RPMI8226 (cell line): ENCODE measurements at regions not wholly inside any gene's neighbourhood (a gene's known extent, or its start where the extent isn't known, plus 50 kb on each side); places are given as distances from the start of the nearest gene placed in this dataset.

ENCODE experiments used
- DNase-seq: peaks from one replicate; pipeline ENCODE4 v3.0.0-alpha.2; 2015

GRCh38 chr14:43247877-43248276 is 1259.2 kb downstream of the FSCB start:
- DNase-seq, result no peak

DNA sequence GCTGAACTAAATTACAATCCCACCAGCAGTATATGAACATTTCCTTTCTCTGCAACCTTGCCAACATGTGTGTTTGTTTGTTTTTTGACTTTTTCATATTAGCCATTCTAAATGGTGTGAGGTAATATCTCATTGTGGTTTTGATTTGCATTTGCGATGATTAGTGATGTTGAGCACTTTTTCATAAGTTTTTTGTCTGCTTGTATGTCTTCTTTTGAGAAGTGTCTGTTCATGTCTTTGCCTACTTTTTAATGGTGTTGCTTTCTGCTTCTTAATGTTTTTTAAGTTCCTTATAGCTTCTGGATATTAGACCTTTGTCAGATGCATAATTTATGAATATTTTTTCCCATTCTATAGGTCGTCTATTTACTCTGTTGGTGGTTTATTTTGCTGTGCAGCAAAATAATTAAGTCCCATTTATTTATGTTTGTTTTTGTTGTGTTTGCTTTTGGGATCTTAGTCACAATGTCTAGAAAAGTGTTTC is 1262.9 kb downstream of the FSCB start:
- no peak for DNase-seq

- no peak for DNase-seq
Measured at GRCh38 chr14:43243168-43243567, 1263.9 kb downstream of the FSCB start.

GRCh38 chr14:43232261-43232660 is 1274.8 kb downstream of the FSCB start:
- no peak for DNase-seq

DNA sequence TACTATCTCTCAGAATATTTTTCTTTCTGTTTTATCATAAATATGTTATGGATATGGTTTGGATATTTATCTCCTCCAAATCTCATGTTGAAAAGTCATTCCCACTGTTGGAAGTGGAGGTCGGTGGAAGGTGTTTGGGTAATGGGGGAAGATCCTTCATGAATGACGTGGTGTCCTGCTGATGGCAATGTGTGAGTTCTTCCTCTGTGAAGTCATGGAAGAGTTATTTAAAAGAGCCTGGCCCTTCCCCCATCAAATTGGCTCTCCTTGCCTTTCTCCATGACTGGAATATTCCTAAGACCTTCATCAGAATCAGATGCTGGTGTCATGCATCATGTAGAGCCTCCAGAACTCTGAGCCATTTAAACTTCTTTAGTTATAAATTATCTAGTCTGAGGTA is 1291.6 kb downstream of the FSCB start:
- no peak for DNase-seq

DNA sequence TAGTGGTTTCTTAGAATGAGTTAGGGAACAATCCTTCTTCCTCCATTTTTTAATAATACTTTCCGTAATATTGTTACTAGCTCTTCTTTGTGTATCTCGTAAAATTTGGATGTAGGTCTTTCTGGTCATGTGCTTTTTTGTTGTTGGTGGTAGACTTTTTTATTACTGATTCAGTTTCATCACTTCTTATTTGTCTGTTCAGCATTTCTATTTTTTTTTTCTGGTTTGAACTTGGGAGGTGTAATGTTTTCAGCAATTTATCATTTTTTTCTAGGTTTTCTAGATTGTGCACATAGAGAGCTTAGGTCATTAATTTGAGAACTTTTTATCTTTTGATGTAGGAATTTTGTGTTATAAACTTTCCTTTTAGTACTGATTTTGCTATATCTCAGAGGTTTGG is 1299.9 kb downstream of the FSCB start:
- no peak for DNase-seq

DNA sequence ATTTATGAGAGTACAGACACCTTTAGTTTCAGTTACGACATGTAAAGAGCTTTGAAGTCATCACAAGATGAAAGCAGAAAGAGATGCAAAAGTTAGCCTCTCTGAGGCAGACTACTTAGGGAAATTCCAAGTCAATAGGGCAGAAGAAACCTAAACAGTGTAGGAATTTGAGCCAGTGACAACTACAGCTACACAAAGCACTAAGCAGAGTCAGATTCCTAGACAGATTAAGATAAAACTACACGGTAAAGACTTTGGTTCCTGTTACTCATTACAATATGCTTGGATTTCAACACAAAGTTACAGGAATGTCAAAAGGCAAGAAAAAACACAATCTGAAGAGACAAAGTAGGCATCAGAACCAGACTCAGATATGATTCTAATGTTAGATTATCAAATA is 1302.3 kb downstream of the FSCB start:
- no peak for DNase-seq

- no peak for DNase-seq
Measured at GRCh38 chr14:43200519-43200918, 1306.6 kb downstream of the FSCB start.

- DNase-seq, result no peak
Measured at GRCh38 chr14:43198465-43198864, 1308.6 kb downstream of the FSCB start.

- no peak for DNase-seq
Measured at GRCh38 chr14:43184540-43184939, 1322.5 kb downstream of the FSCB start.

DNA sequence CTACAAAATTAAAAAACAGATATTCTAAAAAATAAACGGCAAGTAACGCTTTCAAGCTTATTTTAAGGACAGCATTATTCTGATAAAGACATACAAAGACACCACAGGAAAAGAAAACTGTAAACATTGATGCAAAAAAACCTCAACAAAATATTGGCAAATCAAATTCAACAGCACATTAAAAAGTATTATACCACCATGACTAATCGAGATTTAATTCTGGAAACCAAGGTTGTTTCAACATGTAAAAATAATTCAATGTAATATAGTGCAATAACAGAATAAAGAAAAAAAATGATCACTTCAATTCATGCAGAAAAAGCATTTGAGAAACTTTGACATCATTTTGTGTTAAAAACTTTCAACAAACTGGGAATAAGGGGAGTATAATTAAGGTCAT is 1323.2 kb downstream of the FSCB start:
- DNase-seq, result no peak

DNA sequence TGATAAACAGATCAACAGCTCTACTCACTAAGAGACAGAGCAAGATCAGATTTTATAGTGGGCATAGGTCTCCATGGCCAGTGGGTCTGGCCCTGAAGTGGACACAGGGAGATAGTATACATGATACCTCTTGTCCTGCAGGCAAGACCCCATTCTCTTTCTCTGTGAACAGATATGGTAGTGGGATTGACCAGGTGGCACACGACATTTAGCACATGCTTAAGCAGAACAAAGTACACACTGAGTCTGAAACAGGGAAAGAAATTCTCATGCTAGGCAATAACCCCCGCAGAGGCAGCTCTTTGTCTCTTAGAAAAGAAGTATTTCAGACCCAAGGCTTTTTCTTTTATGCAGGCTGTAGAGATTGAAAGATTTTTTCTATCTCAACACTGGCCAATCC is 1331.2 kb downstream of the FSCB start:
- no peak for DNase-seq

- DNase-seq, result no peak
Measured at GRCh38 chr14:43172899-43173548, 1334.1 kb downstream of the FSCB start.

DNA sequence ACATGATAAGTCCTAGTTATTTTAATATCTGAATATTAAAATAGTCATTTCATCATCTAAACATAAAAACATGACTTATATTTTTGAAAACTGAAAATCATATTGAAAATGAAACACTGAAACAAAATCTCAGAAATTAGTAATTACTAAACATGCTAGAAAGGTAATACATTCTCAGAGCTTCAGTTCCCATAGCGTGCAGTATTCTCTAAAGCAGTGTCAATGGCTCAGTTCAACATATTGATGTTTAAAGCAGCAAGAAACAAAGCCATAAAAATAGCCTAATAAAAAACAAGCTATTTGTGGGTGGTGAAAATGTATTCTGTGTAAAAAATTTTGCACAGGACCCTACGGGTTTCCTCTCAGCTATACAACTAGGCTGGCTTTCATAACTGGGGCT is 1337.4 kb downstream of the FSCB start:
- DNase-seq, result no peak

- DNase-seq, result no peak
Measured at GRCh38 chr14:43168371-43168925, 1338.6 kb downstream of the FSCB start.

DNA sequence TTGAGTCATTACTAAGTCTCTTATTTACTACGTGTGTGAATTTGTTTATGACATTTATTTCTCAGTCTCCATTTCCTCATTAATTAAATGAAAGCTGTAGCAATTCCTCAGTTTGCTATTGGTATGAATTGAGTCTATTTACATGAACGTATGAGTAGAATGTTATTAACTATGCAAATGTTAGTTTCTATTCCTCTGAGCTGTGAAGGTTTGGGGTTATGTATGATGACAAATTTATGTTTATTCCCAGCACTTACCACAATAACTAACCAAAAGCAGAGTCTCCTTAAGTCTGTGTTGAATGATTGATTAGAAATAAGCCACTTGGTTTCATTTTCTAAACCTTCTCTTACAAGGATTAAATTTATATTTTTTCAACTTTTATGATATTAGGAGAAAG is 1340.9 kb downstream of the FSCB start:
- DNase-seq, result no peak

GRCh38 chr14:43165651-43166050 is 1341.4 kb downstream of the FSCB start:
- DNase-seq, result no peak

GRCh38 chr14:43161477-43161876 is 1345.6 kb downstream of the FSCB start:
- DNase-seq, result no peak

GRCh38 chr14:43157661-43158060 is 1349.4 kb downstream of the FSCB start:
- DNase-seq, result no peak

- no peak for DNase-seq
Measured at GRCh38 chr14:43155924-43156323, 1351.2 kb downstream of the FSCB start.

- no peak for DNase-seq
Measured at GRCh38 chr14:43155258-43155657, 1351.8 kb downstream of the FSCB start.

DNA sequence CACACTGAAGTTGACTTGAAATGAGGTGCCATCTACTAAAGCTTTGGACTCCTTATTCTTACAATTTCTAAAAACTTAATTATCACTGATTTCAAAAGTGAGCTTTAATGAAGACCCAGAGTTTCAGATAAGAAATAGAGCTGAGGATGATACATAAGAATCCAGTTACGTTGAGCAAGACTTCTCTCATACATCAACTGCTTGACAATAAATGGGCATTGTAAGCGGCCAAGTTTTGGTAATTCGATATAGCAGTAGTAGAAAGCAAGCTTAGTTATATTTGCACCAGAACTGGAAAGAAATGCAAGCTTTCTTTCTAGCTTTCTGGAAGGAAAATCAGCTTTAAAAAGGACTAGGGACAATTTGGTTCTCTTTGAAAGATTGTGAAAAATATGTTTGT is 1359.6 kb downstream of the FSCB start:
- DNase-seq, result no peak

DNA sequence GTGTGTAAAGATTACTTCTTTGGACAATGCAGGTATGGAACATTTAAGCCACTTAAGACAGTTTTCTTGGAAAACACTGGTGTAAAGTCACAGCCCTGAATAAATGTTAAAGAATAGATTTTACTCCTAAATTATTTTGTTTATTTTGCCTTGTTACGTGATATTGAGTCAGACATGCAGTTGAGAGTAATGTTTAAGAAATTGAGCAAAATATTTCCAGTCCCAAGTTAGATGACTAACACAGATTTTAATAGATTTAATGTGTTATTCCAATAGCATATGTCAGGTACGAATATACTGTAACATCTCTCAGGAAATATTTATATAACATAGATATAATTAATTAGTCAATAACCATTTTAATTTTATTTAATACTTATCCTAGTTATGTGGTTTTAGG is 1361.7 kb downstream of the FSCB start:
- DNase-seq, result no peak

GRCh38 chr14:43143106-43143505 is 1364.0 kb downstream of the FSCB start:
- no peak for DNase-seq

- no peak for DNase-seq
Measured at GRCh38 chr14:43141636-43142191, 1365.4 kb downstream of the FSCB start.
